Retinal pigment epithelial cell (primary cell): ENCODE measurements at regions not wholly inside any gene's neighbourhood (a gene's known extent, or its start where the extent isn't known, plus 50 kb on each side); places are given as distances from the start of the nearest gene placed in this dataset.

ENCODE experiments used
- DNase-seq: peaks from one replicate; pipeline ENCODE4 v3.0.0-alpha.2; 2010; ENCODE audit warnings: low read depth
- H3K4me3 ChIP-seq: 2 replicates; pipeline ENCODE4 v1.5.1; 2011; ENCODE audit warnings: mild to moderate bottlenecking, low read length, control low read depth, moderate library complexity
- CTCF ChIP-seq: conservative IDR thresholded peaks from 2 replicates; pipeline ENCODE4 v1.5.1; 2011; ENCODE audit warnings: low read depth, low read length, control low read depth, inconsistent platforms

- H3K4me3 ChIP-seq, result no peak overlapping the region
- TF ChIP-seq CTCF, result no peak
- DNase-seq, result no peak
Measured at GRCh38 chr13:61358599-61358998, 57.0 kb downstream of the PCDH20 start.

GRCh38 chr13:61350341-61350740, 65.3 kb downstream of the PCDH20 start:
- no peak overlapping the region for H3K4me3 ChIP-seq
- DNase-seq, result no peak
- TF ChIP-seq CTCF, result no peak

- no peak for DNase-seq
- H3K4me3 ChIP-seq, result no peak overlapping the region
- no peak for TF ChIP-seq CTCF
Measured at GRCh38 chr13:61339054-61339621, 76.5 kb downstream of the PCDH20 start.

- no peak overlapping the region for H3K4me3 ChIP-seq
- TF ChIP-seq CTCF, result no peak
- DNase-seq, result no peak
Measured at GRCh38 chr13:61316647-61317046, 99.0 kb downstream of the PCDH20 start.

GRCh38 chr13:61294467-61295191, 121.0 kb downstream of the PCDH20 start:
- DNase-seq, result peak; percentile 38
- no peak for TF ChIP-seq CTCF
- H3K4me3 ChIP-seq, result no peak overlapping the region

GRCh38 chr13:61286148-61286745, 129.4 kb downstream of the PCDH20 start:
- TF ChIP-seq CTCF, result peak; percentile 37
- DNase-seq, result peak; percentile 1
- H3K4me3 ChIP-seq, result no peak overlapping the region
